GM12878 (cell line): ENCODE measurements at regions not wholly inside any gene's neighbourhood (a gene's known extent, or its start where the extent isn't known, plus 50 kb on each side); places are given as distances from the start of the nearest gene placed in this dataset.

ENCODE experiments used
- ATAC-seq: fragments of 200-7000 bp; cut with Tn5 transposase; 3 replicates; pipeline ENCODE4 v1.9.1; 2020; ENCODE audit warnings: mild to moderate bottlenecking, moderate library complexity
- BruUV-seq: library from RNA; stranded (reverse); fragments of 400-500 nt; replicated peaks from 2 replicates; lab custom pipeline; 2021; lab: Mats Ljungman, UMichigan
- CTCF ChIA-PET: fragments of 300-600 bp; sonication (Branson Sonifier 250); formaldehyde crosslinking; extraction: SDS; loops from one replicate; lab custom pipeline; 2021; ENCODE audit warnings: inconsistent platforms; lab: Yijun Ruan, JAX
- POLR2A ChIA-PET: fragments of 350-600 bp; formaldehyde crosslinking; extraction: SDS; loops from one replicate; lab custom pipeline; 2021; ENCODE audit warnings: inconsistent platforms; lab: Charles Lee
- RAD21 ChIA-PET: fragments of 300-600 bp; sonication (Branson Sonifier 250); formaldehyde crosslinking; loops from one replicate; lab custom pipeline; 2023; ENCODE audit warnings: antibody characterized with exemption; ENCODE audit not compliant: unreplicated experiment; lab: Charles Lee
- SMC1A ChIA-PET: fragments of 300-600 bp; sonication (Branson Sonifier 250); formaldehyde crosslinking; loops from one replicate; lab custom pipeline; 2023; ENCODE audit not compliant: unreplicated experiment, uncharacterized antibody; lab: Charles Lee
- DNase-seq: peaks from one replicate; pipeline ENCODE4 v3.0.0-alpha.2; 2011; ENCODE audit warnings: low read depth, low spot score
- FAIRE-seq: peaks from 3 replicates; lab custom pipeline; 2011; peaks lifted over from hg19 to GRCh38; lab: Jason Lieb, UNC
- H2AFZ ChIP-seq: 2 replicates; pipeline ENCODE4 v1.6.0; 2011; ENCODE audit warnings: low read depth, low read length, control low read depth; ENCODE audit not compliant: control insufficient read depth
- H3K27ac ChIP-seq: 2 replicates; pipeline ENCODE4 v1.5.1; 2011; ENCODE audit warnings: control low read depth; ENCODE audit not compliant: control insufficient read depth, insufficient read depth
- H3K27me3 ChIP-seq, 2 experiments: replicated peaks in 1 of 2; 2 replicates each; pipeline versions ENCODE4 v1.6.0 to v1.6.1; 2011; ENCODE audit warnings: low read length in 1 of 2; ENCODE audit not compliant: control insufficient read depth in 2 of 2, insufficient read depth in 2 of 2
- H3K36me3 ChIP-seq, 2 experiments: 2 replicates each; pipeline ENCODE4 v1.5.1; 2011; ENCODE audit warnings: low read length in 1 of 2; ENCODE audit not compliant: control insufficient read depth in 2 of 2, insufficient read depth in 2 of 2
- H3K4me1 ChIP-seq: 2 replicates; pipeline ENCODE4 v1.6.1; 2011; ENCODE audit warnings: mild to moderate bottlenecking, low read length, moderate library complexity, mixed read lengths; ENCODE audit not compliant: control insufficient read depth, insufficient read depth
- H3K4me2 ChIP-seq: 2 replicates; pipeline ENCODE4 v1.6.0; 2011; ENCODE audit warnings: control low read depth; ENCODE audit not compliant: control insufficient read depth, insufficient read depth
- H3K4me3 ChIP-seq: fragments of 200-600 bp; sonication (generic); 2 replicates; pipeline ENCODE4 v1.5.1; 2016
- H3K79me2 ChIP-seq: 2 replicates; pipeline ENCODE4 v1.6.0; 2011; ENCODE audit warnings: low read length; ENCODE audit not compliant: control insufficient read depth, insufficient read depth
- H3K9ac ChIP-seq: 2 replicates; pipeline ENCODE4 v1.8.0; 2011; ENCODE audit warnings: low read length, control low read depth, mixed read lengths; ENCODE audit not compliant: control insufficient read depth, insufficient read depth
- H3K9me3 ChIP-seq: replicated peaks from 3 replicates; pipeline ENCODE4 v1.5.1; 2011; ENCODE audit warnings: mild to moderate bottlenecking, low read length; ENCODE audit not compliant: control insufficient read depth, insufficient read depth
- H4K20me1 ChIP-seq: 2 replicates; pipeline ENCODE4 v1.6.0; 2011; ENCODE audit not compliant: control insufficient read depth, insufficient read depth
- ASH2L ChIP-seq: fragments of 300-600, 200-600 bp; sonication (generic); IDR thresholded peaks from 2 replicates; pipeline ENCODE4 v1.6.1; 2017; ENCODE audit warnings: low read depth, mild to moderate bottlenecking, borderline replicate concordance
- CREB1 ChIP-seq: IDR thresholded peaks from 2 replicates; pipeline ENCODE4 v1.6.1; 2012; ENCODE audit warnings: low read depth, mild to moderate bottlenecking, inconsistent platforms
- MXI1 ChIP-seq: fragments of 150-350 bp; IDR thresholded peaks from 2 replicates; pipeline ENCODE4 v1.6.1; 2011; ENCODE audit warnings: low read depth, mild to moderate bottlenecking, inconsistent platforms, low read length, improper control_type of control experiment
- NFIC ChIP-seq: IDR thresholded peaks from 2 replicates; pipeline ENCODE4 v1.6.1; 2012; ENCODE audit warnings: low read depth, mild to moderate bottlenecking, inconsistent platforms, low read length, moderate library complexity
- NFYB ChIP-seq: IDR thresholded peaks from 2 replicates; pipeline ENCODE4 v1.6.1; 2011; ENCODE audit warnings: low read depth, mild to moderate bottlenecking, low read length, improper control_type of control experiment, moderate library complexity; ENCODE audit not compliant: insufficient read depth
- NKRF ChIP-seq: fragments of 450-650 bp; conservative IDR thresholded peaks from 2 replicates; pipeline ENCODE4 v1.6.1; 2017; ENCODE audit warnings: mild to moderate bottlenecking, moderate library complexity
- NR2F1 ChIP-seq: fragments of 450-650 bp; conservative IDR thresholded peaks from 2 replicates; pipeline ENCODE4 v1.6.1; 2017; ENCODE audit warnings: mild to moderate bottlenecking
- PAX8 ChIP-seq: fragments of 450-650 bp; IDR thresholded peaks from 2 replicates; pipeline ENCODE4 v1.6.1; 2017; ENCODE audit warnings: mild to moderate bottlenecking, moderate library complexity
- SPI1 ChIP-seq: IDR thresholded peaks from 2 replicates; pipeline ENCODE4 v1.6.1; 2011; ENCODE audit warnings: low read depth, mild to moderate bottlenecking, low read length, moderate library complexity, borderline replicate concordance; ENCODE audit not compliant: insufficient read depth
- SUPT20H ChIP-seq: IDR thresholded peaks from 2 replicates; pipeline ENCODE4 v1.6.1; 2011; ENCODE audit warnings: low read depth, mild to moderate bottlenecking, low read length, moderate library complexity, borderline replicate concordance; ENCODE audit not compliant: control insufficient read depth
- ZBED1 ChIP-seq: IDR thresholded peaks from 2 replicates; pipeline ENCODE4 v1.6.1; 2016; ENCODE audit warnings: borderline replicate concordance
- ZNF207 ChIP-seq: fragments of 450-650 bp; IDR thresholded peaks from 2 replicates; pipeline ENCODE4 v1.6.1; 2014; ENCODE audit warnings: antibody characterized with exemption, mild to moderate bottlenecking, borderline replicate concordance
- ZNF384 ChIP-seq: IDR thresholded peaks from 2 replicates; pipeline ENCODE4 v1.6.1; 2012; ENCODE audit warnings: low read depth, mild to moderate bottlenecking, low read length, improper control_type of control experiment, borderline replicate concordance
- ZNF687 ChIP-seq: fragments of 450-650 bp; IDR thresholded peaks from 2 replicates; pipeline ENCODE4 v1.6.1; 2017; ENCODE audit warnings: mild to moderate bottlenecking, moderate library complexity
- ZZZ3 ChIP-seq: IDR thresholded peaks from 2 replicates; pipeline ENCODE4 v1.6.1; 2011; ENCODE audit warnings: low read depth; ENCODE audit not compliant: control insufficient read depth, insufficient read length
- WGBS: methylation state at CpG from one replicate; pipeline ENCODE4 v1.1.6; 2016; ENCODE audit warnings: low lambda C conversion rate; ENCODE audit not compliant: insufficient replicate concordance, insufficient coverage; ENCODE audit errors: missing lambda C conversion rate; 5-methylcytosine and 5-hydroxymethylcytosine counted together
- in situ Hi-C: fragments of 300-500 bp; cut with MboI; formaldehyde crosslinking; loops from 9 replicates; pipeline ENCODE4 v1.14.3; 2018; ENCODE audit warnings: mixed read lengths
- intact Hi-C: fragments of 100-400 bp; cut with micrococcal nuclease; formaldehyde crosslinking; loops from one replicate; pipeline ENCODE4 v1.14.2; 2022; ENCODE audit not compliant: unreplicated experiment
- TF ChIP-seq, protein P1 (sequence below): IDR thresholded peaks from 2 replicates; pipeline ENCODE4 v1.6.1; 2012; ENCODE audit warnings: low read depth, low read length, improper control_type of control experiment

DNA sequence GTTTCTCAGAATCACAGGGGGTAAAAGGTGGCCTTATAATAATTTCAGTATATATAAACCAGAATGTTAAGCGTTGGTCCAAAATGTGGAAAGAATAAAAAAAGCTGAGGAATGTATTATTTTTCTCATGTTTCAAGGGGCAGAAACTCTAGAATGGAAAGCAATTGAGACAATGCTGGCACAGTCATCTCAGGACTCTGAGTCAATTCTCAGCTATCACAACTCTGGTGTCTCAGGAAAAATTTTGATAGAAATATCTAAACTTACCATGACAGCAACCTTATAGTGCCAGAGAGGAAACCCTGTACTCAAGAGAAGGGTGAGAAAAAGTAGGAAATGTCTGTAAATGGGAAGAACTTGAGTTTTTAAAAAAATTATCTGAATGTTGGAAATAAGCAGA is 1189.4 kb upstream of the NUDT12 start (continued):
- no peak for TF ChIP-seq ZNF687
- TF ChIP-seq MXI1, result no peak
- no peak for TF ChIP-seq SPI1
- TF ChIP-seq CREB1, result no peak
- no peak for TF ChIP-seq SUPT20H
- TF ChIP-seq ZBED1, result no peak

GRCh38 chr5:104739905-104740304 is 1177.3 kb upstream of the NUDT12 start:
- in situ Hi-C loops (no loop called here), intact Hi-C loops (no loop called here)
- no peak for DNase-seq
- Histone ChIP-seq H4K20me1 (no peaks in the 10 kb centered on the region), H3K4me2 (no peak overlapping the region), H3K36me3 (no peaks in the 10 kb centered on the region), H3K27ac (no peak overlapping the region), H3K79me2 (no peaks in the 10 kb centered on the region), H3K9me3 (no peaks in the 10 kb centered on the region), H3K4me3 (no peak overlapping the region), H3K27me3 (no peaks in the 10 kb centered on the region), H3K9ac (no peak overlapping the region), H3K4me1 (no peaks in the 10 kb centered on the region), H2AFZ (no peak overlapping the region)
- 2% methylated on average over 3 of the region's 3 CpGs for WGBS
- BruUV-seq, result no TSS peak
- ChIA-PET POLR2A (no interaction called here), RAD21 (no interaction called here), CTCF (interaction anchor here (0.6 kb wide), 1 partner anchor 327 kb away, joined by 3 read pairs; no protein-coding TSS in a partner anchor), SMC1A (no interaction called here)
- ATAC-seq, result no peak
- FAIRE-seq, result no peak
- TF ChIP-seq SUPT20H, result no peak
- TF ChIP-seq NFIC, result no peak
- TF ChIP-seq ZNF207, result no peak
- TF ChIP-seq, protein P1, sequence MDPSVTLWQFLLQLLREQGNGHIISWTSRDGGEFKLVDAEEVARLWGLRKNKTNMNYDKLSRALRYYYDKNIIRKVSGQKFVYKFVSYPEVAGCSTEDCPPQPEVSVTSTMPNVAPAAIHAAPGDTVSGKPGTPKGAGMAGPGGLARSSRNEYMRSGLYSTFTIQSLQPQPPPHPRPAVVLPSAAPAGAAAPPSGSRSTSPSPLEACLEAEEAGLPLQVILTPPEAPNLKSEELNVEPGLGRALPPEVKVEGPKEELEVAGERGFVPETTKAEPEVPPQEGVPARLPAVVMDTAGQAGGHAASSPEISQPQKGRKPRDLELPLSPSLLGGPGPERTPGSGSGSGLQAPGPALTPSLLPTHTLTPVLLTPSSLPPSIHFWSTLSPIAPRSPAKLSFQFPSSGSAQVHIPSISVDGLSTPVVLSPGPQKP, result no peak
- TF ChIP-seq SPI1, result no peak
- TF ChIP-seq NKRF, result no peak
- no peak for TF ChIP-seq ZZZ3
- no peak for TF ChIP-seq NR2F1
- TF ChIP-seq ZNF384, result no peak
- TF ChIP-seq NFYB, result no peak
- TF ChIP-seq ASH2L, result no peak
- no peak for TF ChIP-seq PAX8
